ENCODE measurements at regions not wholly inside any gene's neighbourhood (a gene's known extent, or its start where the extent isn't known, plus 50 kb on each side); places are given as distances from the start of the nearest gene placed in this dataset.

DNA sequence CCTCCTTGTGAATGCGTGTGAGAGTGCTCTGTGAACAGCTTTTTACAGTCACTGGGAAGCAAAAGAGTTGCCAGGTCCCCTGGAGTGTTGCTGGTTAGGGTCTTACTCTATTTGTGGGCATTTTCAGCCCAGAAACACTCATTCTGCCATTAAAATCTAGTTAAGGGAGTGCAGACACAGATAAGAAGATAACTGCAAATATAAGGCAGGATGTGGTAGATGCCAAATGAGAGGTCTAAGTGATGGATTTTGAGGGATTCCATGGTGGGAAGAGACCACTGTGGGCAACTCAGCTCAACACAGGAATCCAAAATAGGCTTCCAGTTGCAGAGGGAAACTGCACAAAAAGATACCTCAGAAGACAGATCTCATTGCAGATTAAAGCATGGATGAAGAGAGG is 54.5 kb upstream of the KL start:
- TF ChIP-seq, protein P1, sequence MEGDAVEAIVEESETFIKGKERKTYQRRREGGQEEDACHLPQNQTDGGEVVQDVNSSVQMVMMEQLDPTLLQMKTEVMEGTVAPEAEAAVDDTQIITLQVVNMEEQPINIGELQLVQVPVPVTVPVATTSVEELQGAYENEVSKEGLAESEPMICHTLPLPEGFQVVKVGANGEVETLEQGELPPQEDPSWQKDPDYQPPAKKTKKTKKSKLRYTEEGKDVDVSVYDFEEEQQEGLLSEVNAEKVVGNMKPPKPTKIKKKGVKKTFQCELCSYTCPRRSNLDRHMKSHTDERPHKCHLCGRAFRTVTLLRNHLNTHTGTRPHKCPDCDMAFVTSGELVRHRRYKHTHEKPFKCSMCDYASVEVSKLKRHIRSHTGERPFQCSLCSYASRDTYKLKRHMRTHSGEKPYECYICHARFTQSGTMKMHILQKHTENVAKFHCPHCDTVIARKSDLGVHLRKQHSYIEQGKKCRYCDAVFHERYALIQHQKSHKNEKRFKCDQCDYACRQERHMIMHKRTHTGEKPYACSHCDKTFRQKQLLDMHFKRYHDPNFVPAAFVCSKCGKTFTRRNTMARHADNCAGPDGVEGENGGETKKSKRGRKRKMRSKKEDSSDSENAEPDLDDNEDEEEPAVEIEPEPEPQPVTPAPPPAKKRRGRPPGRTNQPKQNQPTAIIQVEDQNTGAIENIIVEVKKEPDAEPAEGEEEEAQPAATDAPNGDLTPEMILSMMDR (conservative IDR thresholded peaks at IDR 0.05; ENCODE audit: low read length), result no peak
- TF ChIP-seq EZH2phosphoT487 (IDR thresholded peaks at IDR 0.05; ENCODE audit: borderline replicate concordance, low read depth, low read length), result no peak

All from OCI-LY7 (cell line).